ENCODE measurements at regions not wholly inside any gene's neighbourhood (a gene's known extent, or its start where the extent isn't known, plus 50 kb on each side); places are given as distances from the start of the nearest gene placed in this dataset.

DNA sequence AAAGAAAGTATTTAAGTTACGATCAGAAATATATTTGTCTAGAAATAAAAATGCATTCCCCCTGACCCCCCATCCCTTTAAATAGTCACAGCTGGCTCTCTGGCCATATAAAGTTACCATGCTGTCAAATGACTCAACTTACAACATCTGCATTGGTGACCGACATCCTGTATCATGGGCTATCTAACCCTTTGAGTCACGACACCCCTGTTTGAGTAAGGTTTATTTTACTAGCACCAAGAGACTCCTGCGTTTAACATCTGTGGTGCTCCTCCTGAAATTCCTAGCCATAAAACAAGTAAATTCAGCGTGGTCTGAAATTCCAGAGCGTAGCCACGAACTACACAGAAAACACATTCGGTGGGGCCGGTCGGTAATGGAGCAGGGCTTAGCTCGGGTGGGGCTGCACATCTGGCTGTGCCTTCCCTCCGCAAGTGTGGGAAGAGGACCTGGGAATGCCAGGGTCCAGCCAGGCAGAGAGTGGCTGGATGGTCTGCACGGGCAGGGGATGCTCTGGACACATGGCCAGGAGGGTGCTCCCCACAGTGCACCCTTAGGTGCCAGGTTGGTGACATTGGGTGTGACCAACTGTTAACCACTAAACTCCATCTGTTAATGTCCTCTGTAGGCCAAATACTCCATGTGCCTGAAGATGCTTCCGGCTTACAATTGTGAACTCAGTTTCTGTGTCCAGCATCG lies 53.0 kb upstream of the CLDN14 start:
- POLR2A ChIA-PET: no interaction called here
- no peak overlapping the region for H3K27ac Mint-ChIP-seq
- H3K9me3 Mint-ChIP-seq: no peaks in the 10 kb centered on the region
- H3K4me1 Mint-ChIP-seq: no peaks in the 10 kb centered on the region
- H3K27me3 Mint-ChIP-seq: peaks cover 3% of the 10 kb centered on the region
- DNase-seq (no peak), ATAC-seq (ENCODE audit: low read depth) (no peak)
- H3K4me3 Mint-ChIP-seq: no peak overlapping the region
- no peaks in the 10 kb centered on the region for H3K36me3 Mint-ChIP-seq

DNA sequence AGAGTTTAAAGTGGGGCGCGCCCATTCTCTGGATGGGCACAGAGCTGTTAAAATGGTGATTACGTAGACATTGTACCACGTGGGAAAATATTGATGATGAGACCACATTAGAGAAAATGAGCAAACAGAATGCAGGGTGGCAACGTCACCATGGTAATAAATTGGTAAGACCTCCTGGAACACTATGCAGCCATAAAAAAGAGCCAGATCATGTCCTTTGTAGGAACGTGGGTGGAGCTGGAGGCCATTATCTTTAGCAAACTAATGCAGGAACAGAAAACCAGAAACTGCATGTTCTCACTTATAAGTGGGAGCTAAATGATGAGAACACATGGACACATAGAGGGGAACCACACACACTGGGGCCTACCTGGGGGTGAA lies 53.5 kb upstream of the CLDN14 start:
- Mint-ChIP-seq H3K4me1 (no peaks in the 10 kb centered on the region), H3K36me3 (no peaks in the 10 kb centered on the region), H3K27ac (no peak overlapping the region), H3K9me3 (no peaks in the 10 kb centered on the region), H3K27me3 (peaks cover 3% of the 10 kb centered on the region), H3K4me3 (no peak overlapping the region)
- POLR2A ChIA-PET: no interaction called here
- no peak for DNase-seq
- ATAC-seq (ENCODE audit: low read depth): no peak

DNA sequence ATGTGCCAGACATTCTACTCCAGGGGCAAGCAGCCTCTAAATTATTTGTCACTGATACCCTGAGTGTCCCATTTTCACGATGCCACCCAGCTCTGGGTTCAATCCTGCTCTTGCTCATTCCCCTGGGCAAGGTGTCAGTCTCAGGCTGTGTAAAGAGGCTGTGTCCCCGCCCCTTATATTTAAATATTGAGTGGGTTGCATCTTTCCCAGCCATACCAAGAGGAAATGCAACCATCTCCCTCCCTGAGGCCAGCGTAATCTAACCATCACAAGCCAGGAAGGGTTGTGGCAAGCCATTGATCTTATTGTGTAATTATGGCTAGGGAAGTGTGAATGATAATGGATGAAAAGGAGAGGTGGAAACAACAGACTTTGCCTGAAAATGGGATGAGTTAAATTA lies 54.7 kb upstream of the CLDN14 start:
- no peaks in the 10 kb centered on the region for H3K9me3 Mint-ChIP-seq

DNA sequence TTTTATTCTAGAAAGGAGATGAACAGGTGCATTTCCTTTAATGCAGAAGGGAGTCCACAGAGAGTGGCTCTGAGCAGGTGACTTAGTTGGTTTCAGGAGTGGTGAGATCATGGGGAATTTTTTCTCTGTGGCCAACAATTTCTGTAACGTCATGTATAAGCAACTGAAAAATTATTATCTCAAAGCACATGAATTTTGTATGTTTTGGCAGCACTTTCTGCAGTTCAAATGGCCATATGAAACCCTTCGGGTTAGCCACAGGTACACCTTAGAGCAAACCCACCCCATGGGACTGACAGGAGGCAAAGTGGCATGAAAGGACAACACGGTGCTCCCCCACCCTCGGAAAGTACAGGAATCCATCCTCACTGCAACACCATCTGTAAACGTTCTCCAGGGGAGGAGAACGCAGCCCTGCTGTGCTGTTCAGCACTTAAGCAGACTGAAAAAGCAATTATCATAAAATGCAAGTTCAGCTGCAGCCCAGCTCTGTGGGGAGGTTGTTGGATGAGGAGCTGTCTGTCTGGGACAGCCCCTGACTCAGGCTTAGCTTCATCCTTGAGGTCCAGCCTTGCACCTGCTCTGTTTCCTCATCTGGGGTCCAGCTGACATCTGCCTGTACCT lies 55.8 kb upstream of the CLDN14 start:
- Mint-ChIP-seq H3K27me3 (peaks cover 3% of the 10 kb centered on the region), H3K4me3 (no peak overlapping the region), H3K36me3 (no peaks in the 10 kb centered on the region), H3K9me3 (no peaks in the 10 kb centered on the region), H3K4me1 (no peaks in the 10 kb centered on the region), H3K27ac (no peak overlapping the region)
- DNase-seq (no peak), ATAC-seq (ENCODE audit: low read depth) (no peak)
- POLR2A ChIA-PET: no interaction called here

More for the DNA sequence above, 54.7 kb upstream of the CLDN14 start:
- POLR2A ChIA-PET: no interaction called here
- ATAC-seq (ENCODE audit: low read depth): no peak
- no peak for DNase-seq
- Mint-ChIP-seq H3K27me3 (peaks cover 3% of the 10 kb centered on the region), H3K4me1 (no peaks in the 10 kb centered on the region), H3K36me3 (no peaks in the 10 kb centered on the region), H3K4me3 (no peak overlapping the region), H3K27ac (no peak overlapping the region)

DNA sequence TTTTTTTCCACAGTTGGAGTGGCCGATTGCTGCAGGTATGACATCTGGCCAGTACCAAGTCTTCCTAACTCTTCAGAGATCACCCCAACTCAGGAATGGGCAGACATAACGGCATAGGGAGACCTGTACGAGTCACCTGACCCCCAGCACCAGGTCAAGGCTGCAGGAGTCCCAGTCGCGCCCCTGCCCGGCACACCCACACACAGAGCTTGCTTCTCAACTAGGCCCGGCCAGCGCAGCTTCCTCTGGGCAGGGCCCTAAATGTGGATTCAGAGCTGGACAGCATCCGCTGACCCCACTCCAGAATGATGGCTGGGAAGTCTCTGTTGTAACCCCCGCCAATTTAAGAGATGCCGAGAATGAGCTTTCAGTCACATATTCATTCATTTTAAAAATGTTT lies 58.8 kb upstream of the CLDN14 start:
- Mint-ChIP-seq H3K27ac (no peak overlapping the region), H3K4me3 (no peak overlapping the region), H3K9me3 (no peaks in the 10 kb centered on the region), H3K36me3 (no peaks in the 10 kb centered on the region), H3K27me3 (peaks cover 15% of the 10 kb centered on the region), H3K4me1 (no peaks in the 10 kb centered on the region)
- DNase-seq: no peak
- ATAC-seq (ENCODE audit: low read depth): no peak
- POLR2A ChIA-PET: no interaction called here

DNA sequence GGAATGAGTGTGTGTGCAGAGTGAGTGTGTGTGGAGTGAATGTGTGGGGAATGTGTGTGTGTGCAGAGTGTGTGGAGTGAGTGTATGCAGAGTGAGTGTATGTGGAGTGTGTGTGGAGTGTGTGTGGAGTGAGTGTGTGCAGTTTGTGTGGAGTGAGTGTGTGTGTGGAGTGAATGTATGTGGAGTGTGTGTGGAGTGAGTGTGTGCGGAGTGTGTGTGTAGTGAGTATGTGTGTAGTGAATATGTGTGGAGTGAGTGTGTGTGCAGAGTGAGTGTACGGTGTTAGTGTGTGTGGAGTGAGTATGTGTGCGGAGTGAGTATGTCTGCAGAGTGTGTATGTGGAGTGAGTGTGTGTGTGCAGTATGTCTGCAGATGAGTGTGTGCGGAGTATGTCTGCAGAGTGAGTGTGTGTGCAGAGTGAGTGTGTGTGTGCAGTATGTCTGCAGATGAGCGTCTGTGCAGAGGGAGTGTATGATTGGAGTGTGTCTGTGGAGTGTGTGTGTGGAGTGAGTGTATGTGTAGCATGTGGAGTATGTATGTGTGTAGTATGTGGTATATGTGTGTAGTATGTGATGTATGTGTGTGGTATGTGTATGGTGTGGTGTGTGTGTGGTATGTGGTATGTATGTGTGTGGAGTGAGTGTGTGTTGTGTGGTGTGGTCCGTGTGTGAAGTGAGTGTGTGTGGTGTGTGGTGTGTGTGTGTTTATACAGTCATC lies 59.7 kb upstream of the CLDN14 start:
- no peaks in the 10 kb centered on the region for H3K4me1 Mint-ChIP-seq
- POLR2A ChIA-PET: no interaction called here
- no peak overlapping the region for H3K27ac Mint-ChIP-seq
- no peaks in the 10 kb centered on the region for H3K36me3 Mint-ChIP-seq
- DNase-seq (no peak), ATAC-seq (ENCODE audit: low read depth) (no peak)
- H3K27me3 Mint-ChIP-seq: peaks cover 18% of the 10 kb centered on the region
- no peak overlapping the region for H3K4me3 Mint-ChIP-seq
- H3K9me3 Mint-ChIP-seq: no peaks in the 10 kb centered on the region

DNA sequence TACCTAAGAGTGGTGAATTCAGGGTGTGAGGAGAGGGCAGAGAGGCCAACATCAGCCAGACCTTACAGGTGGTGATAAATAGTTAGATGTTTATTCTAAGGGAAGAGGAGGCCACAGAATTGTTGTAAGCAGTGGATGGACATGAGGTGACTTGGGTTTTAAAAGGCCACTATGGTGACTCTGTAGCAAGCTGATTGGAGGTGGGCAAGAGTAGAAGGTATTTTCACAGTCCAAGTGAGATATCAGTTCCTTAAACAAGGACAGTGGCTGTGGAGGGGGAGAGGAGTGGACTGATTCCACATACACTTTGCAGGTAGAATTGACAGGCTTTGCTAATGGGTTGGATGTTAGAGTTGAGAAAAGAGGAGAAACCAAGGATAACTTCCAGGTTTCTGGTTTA lies 60.8 kb upstream of the CLDN14 start:
- H3K27ac Mint-ChIP-seq: no peak overlapping the region
- H3K4me3 Mint-ChIP-seq: no peak overlapping the region
- H3K36me3 Mint-ChIP-seq: no peaks in the 10 kb centered on the region
- no peak for DNase-seq
- no peak for ATAC-seq (ENCODE audit: low read depth)
- H3K4me1 Mint-ChIP-seq: no peaks in the 10 kb centered on the region
- H3K9me3 Mint-ChIP-seq: no peaks in the 10 kb centered on the region
- POLR2A ChIA-PET: no interaction called here
- peaks cover 20% of the 10 kb centered on the region for H3K27me3 Mint-ChIP-seq

DNA sequence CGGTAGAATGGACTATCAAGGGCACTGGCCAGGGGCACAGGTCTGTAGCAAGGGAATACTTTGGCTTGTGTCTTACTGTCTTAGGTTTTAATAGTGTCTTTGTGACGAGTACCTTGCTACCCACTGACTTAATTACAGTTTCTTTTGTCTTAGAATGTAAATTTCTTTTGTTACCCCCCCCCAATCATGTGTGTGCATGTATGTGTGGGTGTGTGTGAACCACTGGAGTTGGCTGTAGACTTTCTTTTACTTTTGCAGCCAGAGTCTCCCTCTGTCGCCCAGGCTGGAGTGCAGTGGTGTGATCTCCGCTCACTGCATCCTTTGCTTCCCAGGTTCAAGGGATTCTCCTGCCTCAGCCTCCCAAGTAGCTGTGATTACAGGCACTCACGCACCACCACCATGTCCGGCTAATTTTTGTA lies 61.8 kb upstream of the CLDN14 start:
- H3K27me3 Mint-ChIP-seq: peaks cover 20% of the 10 kb centered on the region
- no peaks in the 10 kb centered on the region for H3K9me3 Mint-ChIP-seq
- no peak overlapping the region for H3K27ac Mint-ChIP-seq
- no peak overlapping the region for H3K4me3 Mint-ChIP-seq
- POLR2A ChIA-PET: no interaction called here
- no peaks in the 10 kb centered on the region for H3K4me1 Mint-ChIP-seq
- ATAC-seq (ENCODE audit: low read depth) (no peak), DNase-seq (no peak)
- H3K36me3 Mint-ChIP-seq: no peaks in the 10 kb centered on the region

DNA sequence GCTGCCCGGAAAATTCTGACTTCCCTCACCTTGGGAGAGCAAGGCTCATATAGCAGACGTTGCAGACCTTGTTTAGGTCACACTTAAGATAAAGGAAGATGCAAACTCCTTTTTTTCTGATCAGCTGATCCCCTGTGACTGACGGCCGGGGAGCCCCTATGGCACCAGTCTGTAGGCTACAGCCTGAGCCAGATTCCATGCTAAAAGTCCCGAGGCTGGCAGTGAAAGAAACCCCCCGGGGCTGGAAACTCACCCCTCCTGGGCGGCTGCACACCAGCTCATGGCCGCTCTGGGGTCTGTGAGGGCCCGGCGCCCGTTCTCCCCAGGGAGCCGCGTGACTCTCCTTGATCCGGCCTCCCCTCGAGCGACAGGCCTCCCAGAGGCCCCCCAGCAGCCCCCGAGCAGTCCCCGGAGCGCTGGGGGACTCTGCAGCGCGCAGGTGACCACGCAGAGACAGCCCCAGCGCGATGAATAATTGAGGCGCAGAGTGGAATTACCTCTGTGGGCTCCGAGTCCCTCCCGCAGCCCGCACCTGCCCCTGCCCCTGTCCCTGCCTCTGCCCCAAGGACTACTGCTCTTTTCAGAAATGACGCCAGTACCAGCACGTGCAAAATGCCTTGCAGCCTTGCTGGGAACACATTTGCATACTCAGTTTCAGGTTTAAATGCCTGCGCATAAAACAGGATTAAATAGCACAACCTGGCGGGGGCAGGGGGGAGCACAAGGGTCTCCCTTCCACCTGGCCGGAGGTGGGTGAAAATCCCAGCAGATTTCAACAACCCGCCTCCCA lies 62.6 kb upstream of the CLDN14 start:
- no peak for ATAC-seq (ENCODE audit: low read depth)
- H3K36me3 Mint-ChIP-seq: no peaks in the 10 kb centered on the region
- no peak overlapping the region for H3K27ac Mint-ChIP-seq
- H3K9me3 Mint-ChIP-seq: no peaks in the 10 kb centered on the region
- no peaks in the 10 kb centered on the region for H3K4me1 Mint-ChIP-seq
- no peak overlapping the region for H3K4me3 Mint-ChIP-seq
- DNase-seq: no peak
- POLR2A ChIA-PET: no interaction called here
- H3K27me3 Mint-ChIP-seq: peaks cover 17% of the 10 kb centered on the region

DNA sequence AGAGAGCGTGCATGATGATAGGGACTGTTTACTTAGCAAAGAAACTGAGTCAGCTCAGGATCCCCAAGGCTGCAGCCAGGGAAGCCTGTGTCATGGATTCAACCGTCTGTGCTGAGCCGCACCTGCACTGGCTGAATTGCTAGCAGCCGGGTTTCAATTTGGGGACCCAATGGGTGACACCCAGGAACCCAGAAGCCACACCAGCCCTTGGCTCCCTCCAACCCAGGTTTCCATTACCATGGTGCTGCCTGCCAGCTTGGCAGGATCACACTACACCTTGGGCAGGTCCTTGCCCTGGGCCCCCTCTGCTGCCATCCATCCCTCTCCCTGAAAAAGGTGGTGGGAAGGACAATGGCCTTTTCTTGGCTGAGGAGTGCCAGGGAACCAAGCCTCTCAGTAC lies 64.0 kb upstream of the CLDN14 start:
- no peaks in the 10 kb centered on the region for H3K4me1 Mint-ChIP-seq
- H3K27ac Mint-ChIP-seq: no peak overlapping the region
- POLR2A ChIA-PET: no interaction called here

DNA sequence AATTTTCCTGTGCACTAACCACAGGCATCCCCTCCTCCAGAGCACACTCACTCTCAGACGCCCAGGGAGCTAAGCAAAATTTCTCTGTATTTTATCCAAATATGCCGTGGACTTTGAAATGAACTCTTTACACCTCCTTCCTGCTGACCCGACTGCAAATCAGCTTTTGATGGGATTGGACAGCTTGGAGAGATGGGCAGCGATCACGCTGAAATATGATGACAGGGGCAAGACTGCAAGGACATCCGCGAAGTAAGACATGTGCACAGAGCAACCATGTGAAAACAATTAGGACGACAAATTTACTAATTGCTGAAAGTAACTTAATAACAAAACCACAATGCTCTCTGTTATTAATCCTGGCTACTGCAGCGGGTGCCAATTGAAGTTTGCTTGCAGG lies 64.6 kb upstream of the CLDN14 start:
- Mint-ChIP-seq H3K4me1 (no peaks in the 10 kb centered on the region), H3K9me3 (no peaks in the 10 kb centered on the region), H3K36me3 (no peaks in the 10 kb centered on the region), H3K27me3 (peaks cover 17% of the 10 kb centered on the region), H3K27ac (no peak overlapping the region), H3K4me3 (no peak overlapping the region)
- ATAC-seq (ENCODE audit: low read depth) (no peak), DNase-seq (no peak)
- POLR2A ChIA-PET: no interaction called here

More for the DNA sequence above, 64.0 kb upstream of the CLDN14 start:
- no peak overlapping the region for H3K4me3 Mint-ChIP-seq
- no peak for ATAC-seq (ENCODE audit: low read depth)
- no peaks in the 10 kb centered on the region for H3K36me3 Mint-ChIP-seq
- peaks cover 17% of the 10 kb centered on the region for H3K27me3 Mint-ChIP-seq
- DNase-seq: no peak
- no peaks in the 10 kb centered on the region for H3K9me3 Mint-ChIP-seq

DNA sequence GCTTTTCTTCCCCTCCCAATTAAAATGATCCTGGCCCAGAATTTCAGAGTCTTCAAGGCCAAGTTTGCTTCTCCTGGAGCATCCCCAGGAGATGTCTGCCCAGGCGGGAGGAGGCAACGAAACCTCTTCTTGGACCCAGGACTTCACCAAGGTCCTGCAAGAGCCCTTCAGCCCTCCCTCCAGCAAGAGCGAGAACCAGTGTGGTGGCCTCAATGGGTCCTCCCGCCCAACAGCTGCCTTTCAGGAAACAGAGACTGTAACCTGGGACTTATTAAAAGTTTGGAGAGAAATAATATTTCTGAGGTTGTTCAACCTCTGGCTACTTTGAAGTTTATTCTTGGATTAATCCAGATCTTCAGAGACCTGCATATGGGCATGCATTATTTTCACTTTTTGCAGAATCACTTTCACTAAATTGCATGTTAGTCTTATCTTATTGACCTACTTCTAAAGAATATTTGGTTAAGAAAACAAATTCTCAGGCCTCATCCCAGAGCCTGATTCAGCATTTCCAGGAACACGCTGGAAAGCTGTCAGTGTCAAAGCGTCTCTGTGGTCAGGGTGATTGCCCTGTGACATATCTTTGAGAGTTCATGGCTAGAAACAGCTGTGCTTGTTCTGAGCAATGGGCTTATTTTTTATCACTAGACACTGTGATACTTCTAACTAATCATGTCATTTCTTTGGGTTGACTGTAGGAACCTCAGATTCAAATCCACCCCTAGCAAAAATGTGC lies 66.0 kb upstream of the CLDN14 start:
- POLR2A ChIA-PET: no interaction called here
- ATAC-seq (ENCODE audit: low read depth): no peak

DNA sequence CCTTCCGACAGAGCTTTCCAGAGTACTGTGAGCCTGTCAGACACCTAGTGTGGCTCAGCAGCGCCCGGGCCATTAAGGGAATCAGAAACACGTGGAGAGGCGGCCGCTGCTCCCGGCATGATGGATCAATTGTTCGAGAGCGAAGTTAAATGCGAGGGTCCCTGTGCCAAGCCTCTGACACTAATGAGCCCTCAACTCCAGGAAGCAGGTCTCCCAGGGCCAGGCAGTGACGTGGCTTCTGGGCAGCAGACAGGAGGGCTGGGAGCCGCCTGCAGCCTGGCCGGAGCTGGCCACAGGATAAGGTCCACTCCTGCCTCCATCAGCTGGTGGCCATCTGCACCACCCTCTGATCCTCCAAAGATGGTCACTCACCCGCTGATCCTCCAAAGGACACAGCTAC lies 67.5 kb upstream of the CLDN14 start:
- no peaks in the 10 kb centered on the region for H3K4me1 Mint-ChIP-seq
- ATAC-seq (ENCODE audit: low read depth) (no peak), DNase-seq (no peak)
- H3K27me3 Mint-ChIP-seq: peaks cover 10% of the 10 kb centered on the region
- H3K36me3 Mint-ChIP-seq: no peaks in the 10 kb centered on the region
- H3K27ac Mint-ChIP-seq: no peak overlapping the region
- no peaks in the 10 kb centered on the region for H3K9me3 Mint-ChIP-seq
- H3K4me3 Mint-ChIP-seq: no peak overlapping the region
- POLR2A ChIA-PET: no interaction called here

More for the DNA sequence above, 66.0 kb upstream of the CLDN14 start:
- Mint-ChIP-seq H3K4me3 (no peak overlapping the region), H3K27ac (no peak overlapping the region), H3K4me1 (no peaks in the 10 kb centered on the region), H3K36me3 (no peaks in the 10 kb centered on the region), H3K27me3 (peaks cover 17% of the 10 kb centered on the region), H3K9me3 (no peaks in the 10 kb centered on the region)
- DNase-seq: no peak
